ENCODE measurements at regions not wholly inside any gene's neighbourhood (a gene's known extent, or its start where the extent isn't known, plus 50 kb on each side); places are given as distances from the start of the nearest gene placed in this dataset.

GRCh38 chr6:2542101-2542857, 208.4 kb downstream of the MYLK4 start:
- no peak for DNase-seq (ENCODE audit: low read depth in 4 of 4, low spot score in 1 of 4)

- no peak for DNase-seq (ENCODE audit: low read depth in 4 of 4, low spot score in 1 of 4)
These were observed 214.3 kb downstream of the MYLK4 start for GRCh38 chr6:2536451-2536850.

GRCh38 chr6:2535506-2535905, 215.2 kb downstream of the MYLK4 start:
- DNase-seq (ENCODE audit: low read depth in 4 of 4, low spot score in 1 of 4): no peak

GRCh38 chr6:2534406-2535042, 216.2 kb downstream of the MYLK4 start:
- DNase-seq (ENCODE audit: low read depth in 4 of 4, low spot score in 1 of 4): no peak

GRCh38 chr6:2531426-2532215, 219.1 kb downstream of the MYLK4 start:
- no peak for DNase-seq (ENCODE audit: low read depth in 4 of 4, low spot score in 1 of 4)

GRCh38 chr6:2529211-2529719, 221.5 kb downstream of the MYLK4 start:
- no peak for DNase-seq (ENCODE audit: low read depth in 4 of 4, low spot score in 1 of 4)

GRCh38 chr6:2528156-2528555, 222.6 kb downstream of the MYLK4 start:
- no peak for DNase-seq (ENCODE audit: low read depth in 4 of 4, low spot score in 1 of 4)

- DNase-seq (ENCODE audit: low read depth in 4 of 4, low spot score in 1 of 4): no peak
These were observed 224.0 kb downstream of the MYLK4 start for GRCh38 chr6:2526766-2527165.

GRCh38 chr6:2524090-2524489, 226.6 kb downstream of the MYLK4 start:
- DNase-seq (ENCODE audit: low read depth in 4 of 4, low spot score in 1 of 4): no peak

GRCh38 chr6:2523061-2523460, 227.7 kb downstream of the MYLK4 start:
- no peak for DNase-seq (ENCODE audit: low read depth in 4 of 4, low spot score in 1 of 4)

GRCh38 chr6:2522521-2522920, 228.2 kb downstream of the MYLK4 start:
- no peak for DNase-seq (ENCODE audit: low read depth in 4 of 4, low spot score in 1 of 4)

GRCh38 chr6:2517855-2518473, 232.8 kb downstream of the MYLK4 start:
- no peak for DNase-seq (ENCODE audit: low read depth in 4 of 4, low spot score in 1 of 4)

GRCh38 chr6:2517401-2517800, 233.3 kb downstream of the MYLK4 start:
- no peak for DNase-seq (ENCODE audit: low read depth in 4 of 4, low spot score in 1 of 4)

- no peak for DNase-seq (ENCODE audit: low read depth in 4 of 4, low spot score in 1 of 4)
These were observed 234.7 kb downstream of the MYLK4 start for GRCh38 chr6:2516059-2516458.

- DNase-seq (ENCODE audit: low read depth in 4 of 4, low spot score in 1 of 4): no peak
These were observed 235.7 kb downstream of the MYLK4 start for GRCh38 chr6:2514965-2515543.

- no peak for DNase-seq (ENCODE audit: low read depth in 4 of 4, low spot score in 1 of 4)
These were observed 237.9 kb downstream of the MYLK4 start for GRCh38 chr6:2512802-2513201.

- no peak for DNase-seq (ENCODE audit: low read depth in 4 of 4, low spot score in 1 of 4)
These were observed 240.4 kb downstream of the MYLK4 start for GRCh38 chr6:2510316-2510715.

GRCh38 chr6:2509711-2510110, 241.0 kb downstream of the MYLK4 start:
- no peak for DNase-seq (ENCODE audit: low read depth in 4 of 4, low spot score in 1 of 4)

GRCh38 chr6:2508071-2508470, 242.7 kb downstream of the MYLK4 start:
- no peak for DNase-seq (ENCODE audit: low read depth in 4 of 4, low spot score in 1 of 4)

GRCh38 chr6:2507521-2508037, 243.1 kb downstream of the MYLK4 start:
- DNase-seq (ENCODE audit: low read depth in 4 of 4, low spot score in 1 of 4): no peak

- DNase-seq (ENCODE audit: low read depth in 4 of 4, low spot score in 1 of 4): no peak
These were observed 243.7 kb downstream of the MYLK4 start for GRCh38 chr6:2507016-2507415.
